K562 (cell line): ENCODE measurements at regions not wholly inside any gene's neighbourhood (a gene's known extent, or its start where the extent isn't known, plus 50 kb on each side); places are given as distances from the start of the nearest gene placed in this dataset.

Experiments
- ATAC-seq: fragments of 200-7000 bp; cut with Tn5 transposase; 3 replicates; pipeline ENCODE4 v1.9.1; 2020; ENCODE audit warnings: moderate library complexity
- BruUV-seq: library from RNA; stranded (reverse); fragments of 400-500 nt; replicated peaks from 2 replicates; lab custom pipeline; 2021; lab: Mats Ljungman, UMichigan
- CTCF ChIA-PET: fragments of 300-600 bp; formaldehyde crosslinking; extraction: SDS; loops from one replicate; lab custom pipeline; 2021; ENCODE audit warnings: low intra/inter-chr PET ratio; lab: Yijun Ruan, JAX
- POLR2A ChIA-PET: fragments of 300-600, 350-650 bp; sonication (Branson Sonifier 250); formaldehyde crosslinking; extraction: SDS; loops from one replicate; lab custom pipeline; 2021; ENCODE audit warnings: antibody characterized with exemption, inconsistent platforms; lab: Yijun Ruan, JAX
- DNase-seq, 4 experiments: peaks; one replicate each; pipeline versions ENCODE4 v3.0.0 to v3.0.0-alpha.2; 2011 to 2018; ENCODE audit warnings: low spot score in 3 of 4, mixed read lengths in 3 of 4; ENCODE audit errors: extremely low read depth in 1 of 4
- FAIRE-seq: peaks from 2 replicates; lab custom pipeline; 2011; peaks lifted over from hg19 to GRCh38; lab: Jason Lieb, UNC
- H2AFZ ChIP-seq: 2 replicates; pipeline ENCODE4 v1.6.0; 2011; ENCODE audit warnings: low read depth, low read length, control low read depth, inconsistent platforms
- H3K27ac ChIP-seq: fragments of 200-600 bp; 3 replicates; pipeline ENCODE4 v1.8.0; 2011; ENCODE audit warnings: low read depth, mild to moderate bottlenecking, control low read depth, inconsistent platforms, low read length, moderate library complexity, mixed read lengths; ENCODE audit errors: extremely low read depth
- H3K27me3 ChIP-seq, 2 experiments: fragments of 300-600 bp in 1 of 2; 2 replicates in 1 of 2; 3 replicates in 1 of 2; pipeline versions ENCODE4 v1.6.0 to v1.8.0; 2011; ENCODE audit warnings: inconsistent platforms in 2 of 2, low read length in 2 of 2, mild to moderate bottlenecking in 1 of 2, mixed read lengths in 1 of 2, moderate library complexity in 1 of 2; ENCODE audit not compliant: control insufficient read depth in 2 of 2, insufficient read depth in 2 of 2
- H3K36me3 ChIP-seq: fragments of 300-600 bp; 3 replicates; pipeline ENCODE4 v1.8.0; 2011; ENCODE audit warnings: mild to moderate bottlenecking, low read length, inconsistent platforms; ENCODE audit not compliant: control insufficient read depth, insufficient read depth
- H3K4me1 ChIP-seq, 2 experiments: fragments of 200-600 bp in 1 of 2; replicated peaks in 1 of 2; 2 replicates in 1 of 2; 3 replicates in 1 of 2; pipeline versions ENCODE4 v1.5.1 to v1.8.0; 2011; ENCODE audit warnings: inconsistent platforms in 2 of 2, low read length in 2 of 2, mild to moderate bottlenecking in 1 of 2, mixed read lengths in 1 of 2, moderate library complexity in 1 of 2; ENCODE audit not compliant: control insufficient read depth in 2 of 2, insufficient read depth in 2 of 2
- H3K4me2 ChIP-seq: 2 replicates; pipeline ENCODE4 v1.6.1; 2011; ENCODE audit warnings: low read length, control low read depth, inconsistent platforms, mixed read lengths; ENCODE audit not compliant: insufficient read depth
- H3K4me3 ChIP-seq: fragments of 200-600 bp; sonication (generic), shearing (Covaris generic); 2 replicates; pipeline ENCODE4 v1.5.1; 2016; ENCODE audit warnings: control low read depth, inconsistent platforms
- H3K79me2 ChIP-seq: fragments of 200-600 bp; 3 replicates; pipeline ENCODE4 v1.8.0; 2011; ENCODE audit warnings: low read length, inconsistent platforms; ENCODE audit not compliant: control insufficient read depth, insufficient read depth
- H3K9ac ChIP-seq, 2 experiments: 2 replicates each; pipeline versions ENCODE4 v1.6.0 to v1.6.1; 2011; ENCODE audit warnings: low read depth in 2 of 2, low read length in 2 of 2, control low read depth in 1 of 2, inconsistent platforms in 1 of 2, mild to moderate bottlenecking in 1 of 2, mixed read lengths in 1 of 2; ENCODE audit not compliant: insufficient read depth in 1 of 2
- H3K9me1 ChIP-seq: one replicate; pipeline ENCODE4 v1.6.0; 2011; ENCODE audit warnings: inconsistent platforms, mild to moderate bottlenecking, low read length, moderate library complexity; ENCODE audit not compliant: control insufficient read depth, insufficient read depth
- H3K9me3 ChIP-seq: replicated peaks from 2 replicates; pipeline ENCODE4 v1.5.1; 2011; ENCODE audit warnings: low read depth, low read length, inconsistent platforms; ENCODE audit not compliant: control insufficient read depth, insufficient read depth
- H4K20me1 ChIP-seq: replicated peaks from 2 replicates; pipeline ENCODE4 v1.6.1; 2011; ENCODE audit warnings: low read length, inconsistent platforms, mixed read lengths; ENCODE audit not compliant: control insufficient read depth, insufficient read depth
- FOXA1 ChIP-seq: fragments of 450-650 bp; IDR thresholded peaks from 2 replicates; pipeline ENCODE4 v1.6.1; 2016; ENCODE audit warnings: mild to moderate bottlenecking, borderline replicate concordance
- MAFF ChIP-seq: IDR thresholded peaks from 2 replicates; pipeline ENCODE4 v1.6.1; 2012; ENCODE audit warnings: low read length, improper control_type of control experiment
- MAFK ChIP-seq: IDR thresholded peaks from 2 replicates; pipeline ENCODE4 v1.6.1; 2011; ENCODE audit warnings: low read length, improper control_type of control experiment
- PATZ1 ChIP-seq: fragments of 250-450 bp; sonication (Bioruptor Pico); IDR thresholded peaks from 2 replicates; pipeline ENCODE4 v1.5.0; 2020; ENCODE audit warnings: mild to moderate bottlenecking, borderline replicate concordance
- PHF21A ChIP-seq: fragments of 450-650 bp; IDR thresholded peaks from 2 replicates; pipeline ENCODE4 v1.6.1; 2017; ENCODE audit warnings: low read depth, borderline replicate concordance
- ZBED1 ChIP-seq: IDR thresholded peaks from 2 replicates; pipeline ENCODE4 v1.6.1; 2014
- ZBTB26 ChIP-seq: fragments of 450-650 bp; formaldehyde crosslinking; IDR thresholded peaks from 2 replicates; pipeline ENCODE4 v1.4.0; 2022; ENCODE audit warnings: missing genetic modification characterization
- ZNF408 ChIP-seq: fragments of 250-450 bp; sonication (Bioruptor Pico); IDR thresholded peaks from 2 replicates; pipeline ENCODE4 v1.4.0; 2020; ENCODE audit warnings: low read depth, mild to moderate bottlenecking, moderate library complexity
- ZNF551 ChIP-seq: fragments of 250-450 bp; sonication (Bioruptor Pico); IDR thresholded peaks from 2 replicates; pipeline ENCODE4 v1.5.0; 2021; ENCODE audit warnings: mild to moderate bottlenecking, moderate library complexity
- ZNF586 ChIP-seq: fragments of 450-650 bp; formaldehyde crosslinking; conservative IDR thresholded peaks from 2 replicates; pipeline ENCODE4 v1.4.0; 2020; ENCODE audit warnings: mild to moderate bottlenecking, moderate library complexity
- ZNF830 ChIP-seq: fragments of 250-450 bp; sonication (Bioruptor Pico); IDR thresholded peaks from 2 replicates; pipeline ENCODE4 v1.5.0; 2021; ENCODE audit warnings: mild to moderate bottlenecking
- WGBS: fragments of 100-300 bp; shearing (Covaris generic); methylation state at CpG from one replicate; pipeline ENCODE4 v1.1.6; 2016; ENCODE audit warnings: low coverage, mixed read lengths; ENCODE audit not compliant: insufficient coverage; ENCODE audit errors: missing lambda C conversion rate; 5-methylcytosine and 5-hydroxymethylcytosine counted together
- in situ Hi-C: fragments of 300-500 bp; cut with MboI; formaldehyde crosslinking; loops from 4 replicates; pipeline ENCODE4 v1.15.0; 2018; ENCODE audit warnings: inconsistent platforms, mixed read lengths
- intact Hi-C: fragments of 100-400 bp; cut with micrococcal nuclease; formaldehyde crosslinking; loops from 2 replicates; pipeline ENCODE4 v1.14.2; 2022

GRCh38 chr5:135688385-135688784 lies 109.6 kb upstream of the CXCL14 start:
- 0% methylated on average over 2 of the region's 2 CpGs for whole genome bisulfite sequencing
- CTCF ChIA-PET, result no interaction called here
- in situ Hi-C loops, result no loop called here
- Histone ChIP-seq H3K27me3 (peaks cover 2 to 17% of the 10 kb centered on the region in 2 experiments; a peak in 4 of 5 replicates), H3K4me2 (no peak overlapping the region), H3K9me1 (no peaks in the 10 kb centered on the region), H3K27ac (no peak overlapping the region), H3K9me3 (no peaks in the 10 kb centered on the region), H2AFZ (no peak overlapping the region), H4K20me1 (no peaks in the 10 kb centered on the region; the same call in 1 of the 2 replicates), H3K4me1 (no peaks in the 10 kb centered on the region), H3K79me2 (no peaks in the 10 kb centered on the region), H3K4me3 (no peak overlapping the region), H3K36me3 (no peaks in the 10 kb centered on the region), H3K9ac (no peak overlapping the region)
- no peak for TF ChIP-seq ZBED1
- TF ChIP-seq FOXA1, result no peak
- BruUV-seq, result no TSS peak
- intact Hi-C loops, result no loop called here
- ATAC-seq (no peak), DNase-seq (no peak), FAIRE-seq (no peak)
- POLR2A ChIA-PET, result no interaction called here

DNA sequence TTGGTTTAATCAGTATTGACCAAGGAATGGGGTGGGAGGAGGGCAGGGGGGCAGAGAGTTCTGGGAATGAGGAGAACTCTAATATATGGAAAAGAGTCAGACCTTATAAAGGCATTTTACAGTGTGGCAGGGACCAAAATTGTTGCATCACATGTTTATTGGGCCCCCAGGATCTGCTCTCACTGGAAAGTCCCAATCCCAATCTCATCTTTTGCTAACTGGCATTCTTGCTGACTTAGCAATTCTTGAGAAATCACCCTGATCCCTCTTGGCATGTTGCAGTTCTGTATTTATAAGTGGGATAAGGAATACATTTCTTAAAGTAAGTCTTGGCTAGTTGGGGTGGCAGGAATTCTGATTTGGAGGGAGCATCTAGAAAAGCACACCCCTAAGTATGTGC lies 104.4 kb upstream of the CXCL14 start:
- FAIRE-seq, result no peak
- no peak for TF ChIP-seq PATZ1 (CRISPR knock-in tag)
- peak; percentile 94 for TF ChIP-seq MAFK
- no peak for TF ChIP-seq ZBTB26 (CRISPR knock-in tag)
- TF ChIP-seq ZNF551 (CRISPR knock-in tag), result no peak
- peak; percentile 92 for TF ChIP-seq MAFF
- no peak for TF ChIP-seq ZNF408 (CRISPR knock-in tag)
- TF ChIP-seq PHF21A, result no peak
- TF ChIP-seq ZNF586 (CRISPR knock-in tag), result no peak
- TF ChIP-seq ZNF830 (CRISPR knock-in tag), result no peak

More for the DNA sequence above, 104.4 kb upstream of the CXCL14 start:
- Histone ChIP-seq H3K4me1 (no peaks in the 10 kb centered on the region), H3K9ac (no peak overlapping the region), H2AFZ (no peak overlapping the region), H3K27me3 (no peaks in the 10 kb centered on the region), H3K4me2 (no peak overlapping the region), H3K36me3 (no peaks in the 10 kb centered on the region), H4K20me1 (no peaks in the 10 kb centered on the region), H3K27ac (no peak overlapping the region), H3K9me3 (no peaks in the 10 kb centered on the region), H3K9me1 (no peaks in the 10 kb centered on the region), H3K79me2 (no peaks in the 10 kb centered on the region), H3K4me3 (no peak overlapping the region)
- ATAC-seq (no peak), DNase-seq (no peak)
- BruUV-seq, result no TSS peak
- CTCF ChIA-PET, result no interaction called here
- POLR2A ChIA-PET, result interaction anchor here (0.6 kb wide), 1 partner anchor 1723 kb away, joined by 4 read pairs; no protein-coding TSS in a partner anchor
- intact Hi-C loops, result no loop called here
- in situ Hi-C loops, result no loop called here
